ENCODE measurements at regions not wholly inside any gene's neighbourhood (a gene's known extent, or its start where the extent isn't known, plus 50 kb on each side); places are given as distances from the start of the nearest gene placed in this dataset.

DNA sequence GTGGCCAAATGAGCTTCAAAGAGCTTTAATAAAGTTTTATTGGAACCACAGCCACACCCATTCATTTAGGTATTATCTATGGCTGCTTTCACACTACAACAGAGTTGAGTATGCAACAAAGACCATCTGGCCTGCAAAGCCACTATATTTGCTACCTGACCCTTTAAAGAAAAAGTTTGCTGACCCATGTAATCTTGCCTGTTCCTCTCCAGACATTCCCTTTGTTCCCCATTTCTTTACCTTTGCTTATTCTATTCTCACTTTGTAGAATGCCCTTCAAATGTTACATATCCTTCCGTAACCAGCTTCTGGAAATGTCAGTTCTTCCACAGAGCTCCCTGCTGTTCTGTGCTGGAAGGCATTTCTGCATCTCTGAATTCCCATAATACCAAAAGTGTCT is 320.2 kb downstream of the TLE1 start:
- Histone ChIP-seq H3K79me2 (ENCODE audit: control insufficient read depth, insufficient read depth, low read length) (no peaks in the 10 kb centered on the region), H4K20me1 (replicated peaks; ENCODE audit: control insufficient read depth, insufficient read depth, low read length) (no peaks in the 10 kb centered on the region), H3K27ac (ENCODE audit: extremely low read depth, low read depth, low read length) (no peak overlapping the region), H3K27me3 (ENCODE audit: control insufficient read depth in 2 of 2, insufficient read depth in 2 of 2, low read length in 2 of 2) (no peaks in the 10 kb centered on the region), H2AFZ (ENCODE audit: low read depth, low read length) (no peak overlapping the region), H3K4me3 (no peak overlapping the region), H3K36me3 (ENCODE audit: control insufficient read depth, insufficient read depth, low read length) (no peaks in the 10 kb centered on the region), H3K9me3 (replicated peaks; ENCODE audit: control insufficient read depth, insufficient read depth, low read depth, low read length) (no peaks in the 10 kb centered on the region), H3K4me1 (replicated peaks in 1 of 2; ENCODE audit: control insufficient read depth in 2 of 2, insufficient read depth in 2 of 2, low read length in 2 of 2) (no peaks in the 10 kb centered on the region), H3K4me2 (ENCODE audit: insufficient read depth, low read length) (no peak overlapping the region), H3K9ac (ENCODE audit: insufficient read depth in 1 of 2, low read depth in 2 of 2, low read length in 2 of 2) (no peak overlapping the region), H3K9me1 (ENCODE audit: control insufficient read depth, insufficient read depth, low read length) (no peaks in the 10 kb centered on the region)
- WGBS (ENCODE audit: insufficient coverage, low coverage, missing lambda C conversion rate): 0% methylated on average over 1 of the region's 1 CpG
- FAIRE-seq: no peak
- in situ Hi-C loops (cut with MboI) (no loop called here), intact Hi-C loops (cut with micrococcal nuclease) (no loop called here)
- no peak for DNase-seq (ENCODE audit: extremely low read depth in 1 of 4, low spot score in 3 of 4)
- no peak for ATAC-seq
- BruUV-seq (replicated peaks): no TSS peak
- ChIA-PET CTCF (ENCODE audit: low intra/inter-chr PET ratio) (no interaction called here), POLR2A (no interaction called here)
- TF ChIP-seq ETS2 (tag; IDR thresholded peaks at IDR 0.05; ENCODE audit: borderline replicate concordance, poor library complexity, severe bottlenecking): no peak
- TF ChIP-seq, protein P1, sequence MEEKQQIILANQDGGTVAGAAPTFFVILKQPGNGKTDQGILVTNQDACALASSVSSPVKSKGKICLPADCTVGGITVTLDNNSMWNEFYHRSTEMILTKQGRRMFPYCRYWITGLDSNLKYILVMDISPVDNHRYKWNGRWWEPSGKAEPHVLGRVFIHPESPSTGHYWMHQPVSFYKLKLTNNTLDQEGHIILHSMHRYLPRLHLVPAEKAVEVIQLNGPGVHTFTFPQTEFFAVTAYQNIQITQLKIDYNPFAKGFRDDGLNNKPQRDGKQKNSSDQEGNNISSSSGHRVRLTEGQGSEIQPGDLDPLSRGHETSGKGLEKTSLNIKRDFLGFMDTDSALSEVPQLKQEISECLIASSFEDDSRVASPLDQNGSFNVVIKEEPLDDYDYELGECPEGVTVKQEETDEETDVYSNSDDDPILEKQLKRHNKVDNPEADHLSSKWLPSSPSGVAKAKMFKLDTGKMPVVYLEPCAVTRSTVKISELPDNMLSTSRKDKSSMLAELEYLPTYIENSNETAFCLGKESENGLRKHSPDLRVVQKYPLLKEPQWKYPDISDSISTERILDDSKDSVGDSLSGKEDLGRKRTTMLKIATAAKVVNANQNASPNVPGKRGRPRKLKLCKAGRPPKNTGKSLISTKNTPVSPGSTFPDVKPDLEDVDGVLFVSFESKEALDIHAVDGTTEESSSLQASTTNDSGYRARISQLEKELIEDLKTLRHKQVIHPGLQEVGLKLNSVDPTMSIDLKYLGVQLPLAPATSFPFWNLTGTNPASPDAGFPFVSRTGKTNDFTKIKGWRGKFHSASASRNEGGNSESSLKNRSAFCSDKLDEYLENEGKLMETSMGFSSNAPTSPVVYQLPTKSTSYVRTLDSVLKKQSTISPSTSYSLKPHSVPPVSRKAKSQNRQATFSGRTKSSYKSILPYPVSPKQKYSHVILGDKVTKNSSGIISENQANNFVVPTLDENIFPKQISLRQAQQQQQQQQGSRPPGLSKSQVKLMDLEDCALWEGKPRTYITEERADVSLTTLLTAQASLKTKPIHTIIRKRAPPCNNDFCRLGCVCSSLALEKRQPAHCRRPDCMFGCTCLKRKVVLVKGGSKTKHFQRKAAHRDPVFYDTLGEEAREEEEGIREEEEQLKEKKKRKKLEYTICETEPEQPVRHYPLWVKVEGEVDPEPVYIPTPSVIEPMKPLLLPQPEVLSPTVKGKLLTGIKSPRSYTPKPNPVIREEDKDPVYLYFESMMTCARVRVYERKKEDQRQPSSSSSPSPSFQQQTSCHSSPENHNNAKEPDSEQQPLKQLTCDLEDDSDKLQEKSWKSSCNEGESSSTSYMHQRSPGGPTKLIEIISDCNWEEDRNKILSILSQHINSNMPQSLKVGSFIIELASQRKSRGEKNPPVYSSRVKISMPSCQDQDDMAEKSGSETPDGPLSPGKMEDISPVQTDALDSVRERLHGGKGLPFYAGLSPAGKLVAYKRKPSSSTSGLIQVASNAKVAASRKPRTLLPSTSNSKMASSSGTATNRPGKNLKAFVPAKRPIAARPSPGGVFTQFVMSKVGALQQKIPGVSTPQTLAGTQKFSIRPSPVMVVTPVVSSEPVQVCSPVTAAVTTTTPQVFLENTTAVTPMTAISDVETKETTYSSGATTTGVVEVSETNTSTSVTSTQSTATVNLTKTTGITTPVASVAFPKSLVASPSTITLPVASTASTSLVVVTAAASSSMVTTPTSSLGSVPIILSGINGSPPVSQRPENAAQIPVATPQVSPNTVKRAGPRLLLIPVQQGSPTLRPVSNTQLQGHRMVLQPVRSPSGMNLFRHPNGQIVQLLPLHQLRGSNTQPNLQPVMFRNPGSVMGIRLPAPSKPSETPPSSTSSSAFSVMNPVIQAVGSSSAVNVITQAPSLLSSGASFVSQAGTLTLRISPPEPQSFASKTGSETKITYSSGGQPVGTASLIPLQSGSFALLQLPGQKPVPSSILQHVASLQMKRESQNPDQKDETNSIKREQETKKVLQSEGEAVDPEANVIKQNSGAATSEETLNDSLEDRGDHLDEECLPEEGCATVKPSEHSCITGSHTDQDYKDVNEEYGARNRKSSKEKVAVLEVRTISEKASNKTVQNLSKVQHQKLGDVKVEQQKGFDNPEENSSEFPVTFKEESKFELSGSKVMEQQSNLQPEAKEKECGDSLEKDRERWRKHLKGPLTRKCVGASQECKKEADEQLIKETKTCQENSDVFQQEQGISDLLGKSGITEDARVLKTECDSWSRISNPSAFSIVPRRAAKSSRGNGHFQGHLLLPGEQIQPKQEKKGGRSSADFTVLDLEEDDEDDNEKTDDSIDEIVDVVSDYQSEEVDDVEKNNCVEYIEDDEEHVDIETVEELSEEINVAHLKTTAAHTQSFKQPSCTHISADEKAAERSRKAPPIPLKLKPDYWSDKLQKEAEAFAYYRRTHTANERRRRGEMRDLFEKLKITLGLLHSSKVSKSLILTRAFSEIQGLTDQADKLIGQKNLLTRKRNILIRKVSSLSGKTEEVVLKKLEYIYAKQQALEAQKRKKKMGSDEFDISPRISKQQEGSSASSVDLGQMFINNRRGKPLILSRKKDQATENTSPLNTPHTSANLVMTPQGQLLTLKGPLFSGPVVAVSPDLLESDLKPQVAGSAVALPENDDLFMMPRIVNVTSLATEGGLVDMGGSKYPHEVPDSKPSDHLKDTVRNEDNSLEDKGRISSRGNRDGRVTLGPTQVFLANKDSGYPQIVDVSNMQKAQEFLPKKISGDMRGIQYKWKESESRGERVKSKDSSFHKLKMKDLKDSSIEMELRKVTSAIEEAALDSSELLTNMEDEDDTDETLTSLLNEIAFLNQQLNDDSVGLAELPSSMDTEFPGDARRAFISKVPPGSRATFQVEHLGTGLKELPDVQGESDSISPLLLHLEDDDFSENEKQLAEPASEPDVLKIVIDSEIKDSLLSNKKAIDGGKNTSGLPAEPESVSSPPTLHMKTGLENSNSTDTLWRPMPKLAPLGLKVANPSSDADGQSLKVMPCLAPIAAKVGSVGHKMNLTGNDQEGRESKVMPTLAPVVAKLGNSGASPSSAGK (IDR thresholded peaks at IDR 0.05): no peak
- no peak for TF ChIP-seq YBX1 (IDR thresholded peaks at IDR 0.05)
- TF ChIP-seq FOS (IDR thresholded peaks at IDR 0.05; ENCODE audit: extremely low read depth, insufficient read length): no peak
- TF ChIP-seq KHSRP (IDR thresholded peaks at IDR 0.05): no peak
- no peak for TF ChIP-seq ARID1B (IDR thresholded peaks at IDR 0.05)
- no peak for TF ChIP-seq XRCC4 (IDR thresholded peaks at IDR 0.05; ENCODE audit: extremely low read depth, insufficient read depth, insufficient read length)
- no peak for TF ChIP-seq HCFC1 (IDR thresholded peaks at IDR 0.05; ENCODE audit: low read depth, low read length)
- TF ChIP-seq TBL1XR1 (IDR thresholded peaks at IDR 0.05; ENCODE audit: low read length in 2 of 2): no peak
- no peak for TF ChIP-seq TARDBP (IDR thresholded peaks at IDR 0.05)
- no peak for TF ChIP-seq SPI1 (IDR thresholded peaks at IDR 0.05; ENCODE audit: borderline replicate concordance, low read depth, low read length)
